Keratinocyte (primary cell): ENCODE measurements at regions not wholly inside any gene's neighbourhood (a gene's known extent, or its start where the extent isn't known, plus 50 kb on each side); places are given as distances from the start of the nearest gene placed in this dataset.

Experiments
- DNase-seq: peaks from one replicate; pipeline ENCODE4 v3.0.0-alpha.2; 2011; ENCODE audit warnings: low read depth, missing footprints, low spot score
- FAIRE-seq: peaks from 2 replicates; lab custom pipeline; 2011; peaks lifted over from hg19 to GRCh38; lab: Jason Lieb, UNC
- H2AFZ ChIP-seq: 2 replicates; pipeline ENCODE4 v1.6.0; 2012; ENCODE audit warnings: low read length, control low read depth, inconsistent platforms; ENCODE audit not compliant: control insufficient read depth
- H3K27ac ChIP-seq: 2 replicates; pipeline ENCODE4 v1.5.1; 2011; ENCODE audit warnings: low read length; ENCODE audit not compliant: control insufficient read depth, insufficient read depth
- H3K27me3 ChIP-seq: 3 replicates; pipeline ENCODE4 v1.6.0; 2011; ENCODE audit warnings: low read length; ENCODE audit not compliant: control insufficient read depth, insufficient read depth; ENCODE audit errors: extremely low read depth
- H3K36me3 ChIP-seq, 2 experiments: 2 replicates in 1 of 2; 3 replicates in 1 of 2; pipeline ENCODE4 v1.5.1; 2011; ENCODE audit warnings: low read length in 2 of 2, mild to moderate bottlenecking in 1 of 2; ENCODE audit not compliant: control insufficient read depth in 2 of 2, insufficient read depth in 2 of 2; ENCODE audit errors: extremely low read depth in 1 of 2
- H3K4me1 ChIP-seq: 3 replicates; pipeline ENCODE4 v1.5.1; 2011; ENCODE audit warnings: low read length; ENCODE audit not compliant: control insufficient read depth, insufficient read depth; ENCODE audit errors: extremely low read depth
- H3K4me2 ChIP-seq: 3 replicates; pipeline ENCODE4 v1.6.0; 2011; ENCODE audit warnings: low read depth, low read length; ENCODE audit not compliant: control insufficient read depth, insufficient read depth; ENCODE audit errors: extremely low read depth
- H3K4me3 ChIP-seq, 3 experiments: fragments of 200-600 bp in 1 of 3; sonication (generic) in 1 of 3; 2 replicates in 2 of 3; 3 replicates in 1 of 3; pipeline ENCODE4 v1.5.1; 2011 to 2016; ENCODE audit warnings: low read length in 3 of 3, mild to moderate bottlenecking in 3 of 3, control low read depth in 2 of 3, inconsistent platforms in 1 of 3, low read depth in 1 of 3, mixed read lengths in 1 of 3, mixed run types in 1 of 3, moderate library complexity in 1 of 3; ENCODE audit not compliant: control insufficient read depth in 2 of 3, insufficient read depth in 2 of 3; ENCODE audit errors: extremely low read depth in 1 of 3
- H3K79me2 ChIP-seq: 2 replicates; pipeline ENCODE4 v1.6.0; 2012; ENCODE audit warnings: low read length; ENCODE audit not compliant: control insufficient read depth, insufficient read depth
- H3K9ac ChIP-seq: 3 replicates; pipeline ENCODE4 v1.6.0; 2011; ENCODE audit warnings: low read length; ENCODE audit not compliant: control insufficient read depth, insufficient read depth; ENCODE audit errors: extremely low read depth
- H3K9me1 ChIP-seq: 3 replicates; pipeline ENCODE4 v1.6.0; 2011; ENCODE audit warnings: low read length; ENCODE audit not compliant: control insufficient read depth, insufficient read depth; ENCODE audit errors: extremely low read depth
- H3K9me3 ChIP-seq: 2 replicates; pipeline ENCODE4 v1.5.1; 2012; ENCODE audit warnings: low read depth, low read length; ENCODE audit not compliant: control insufficient read depth
- H4K20me1 ChIP-seq: 3 replicates; pipeline ENCODE4 v1.6.0; 2011; ENCODE audit warnings: low read length; ENCODE audit not compliant: control insufficient read depth, insufficient read depth; ENCODE audit errors: extremely low read depth
- EZH2 ChIP-seq: IDR thresholded peaks from one replicate; pipeline ENCODE4 v1.6.1; 2012; ENCODE audit warnings: inconsistent platforms, mild to moderate bottlenecking, low read length, moderate library complexity
- dilution Hi-C: fragments of 300-500 bp; cut with MboI; formaldehyde crosslinking; loops from one replicate; pipeline ENCODE4 v1.7.0; 2020; ENCODE audit warnings: low sequenced_read_pairs; ENCODE audit not compliant: extremely low pct_ligation_motif_present
- TF ChIP-seq, protein P1 (sequence below), 3 experiments: IDR thresholded peaks in 1 of 3; conservative IDR thresholded peaks in 1 of 3; optimal IDR thresholded peaks in 1 of 3; 2 replicates in 2 of 3; 3 replicates in 1 of 3; pipeline versions ENCODE3 to v1.5.1; 2011; ENCODE audit warnings: low read length in 3 of 3, mild to moderate bottlenecking in 3 of 3, moderate library complexity in 2 of 3, control low read depth in 1 of 3, inconsistent platforms in 1 of 3; ENCODE audit not compliant: insufficient read depth in 2 of 3; ENCODE audit errors: extremely low read depth in 1 of 3

DNA sequence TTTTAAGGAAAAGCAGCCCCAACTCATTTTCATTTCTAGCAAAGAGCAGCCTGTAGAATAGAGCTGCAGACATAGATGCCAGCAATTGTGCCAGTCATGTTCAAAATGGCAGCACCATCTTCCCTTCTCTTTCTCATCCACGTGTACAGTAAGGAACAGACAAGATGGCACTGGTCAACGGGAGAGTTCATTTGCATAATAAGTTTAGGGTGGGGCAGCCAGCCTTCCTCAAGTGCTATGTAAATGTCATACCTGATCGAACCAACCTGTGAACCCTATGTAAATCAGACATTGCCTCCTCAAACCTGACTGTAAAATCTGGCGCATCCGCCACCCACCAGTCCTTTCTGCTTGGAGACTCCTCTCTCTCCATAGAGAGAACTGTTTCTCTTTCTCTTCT, 150.0 kb upstream of the CDH13 start:
- H3K9me3 ChIP-seq, result no peaks in the 10 kb centered on the region
- H3K4me3 ChIP-seq, result no peak overlapping the region
- H3K4me2 ChIP-seq, result no peak overlapping the region
- no peak overlapping the region for H3K27ac ChIP-seq
- dilution Hi-C loops, result no loop called here
- H2AFZ ChIP-seq, result no peak overlapping the region
- no peak overlapping the region for H3K9ac ChIP-seq
- no peaks in the 10 kb centered on the region for H4K20me1 ChIP-seq
- H3K4me1 ChIP-seq, result no peaks in the 10 kb centered on the region
- peaks cover 20% of the 10 kb centered on the region for H3K27me3 ChIP-seq
- TF ChIP-seq EZH2, result no peak
- TF ChIP-seq, protein P1, sequence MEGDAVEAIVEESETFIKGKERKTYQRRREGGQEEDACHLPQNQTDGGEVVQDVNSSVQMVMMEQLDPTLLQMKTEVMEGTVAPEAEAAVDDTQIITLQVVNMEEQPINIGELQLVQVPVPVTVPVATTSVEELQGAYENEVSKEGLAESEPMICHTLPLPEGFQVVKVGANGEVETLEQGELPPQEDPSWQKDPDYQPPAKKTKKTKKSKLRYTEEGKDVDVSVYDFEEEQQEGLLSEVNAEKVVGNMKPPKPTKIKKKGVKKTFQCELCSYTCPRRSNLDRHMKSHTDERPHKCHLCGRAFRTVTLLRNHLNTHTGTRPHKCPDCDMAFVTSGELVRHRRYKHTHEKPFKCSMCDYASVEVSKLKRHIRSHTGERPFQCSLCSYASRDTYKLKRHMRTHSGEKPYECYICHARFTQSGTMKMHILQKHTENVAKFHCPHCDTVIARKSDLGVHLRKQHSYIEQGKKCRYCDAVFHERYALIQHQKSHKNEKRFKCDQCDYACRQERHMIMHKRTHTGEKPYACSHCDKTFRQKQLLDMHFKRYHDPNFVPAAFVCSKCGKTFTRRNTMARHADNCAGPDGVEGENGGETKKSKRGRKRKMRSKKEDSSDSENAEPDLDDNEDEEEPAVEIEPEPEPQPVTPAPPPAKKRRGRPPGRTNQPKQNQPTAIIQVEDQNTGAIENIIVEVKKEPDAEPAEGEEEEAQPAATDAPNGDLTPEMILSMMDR (optimal IDR thresholded peaks at IDR 0.05 in 1 of 3, IDR thresholded peaks at IDR 0.05 in 1 of 3, conservative IDR thresholded peaks at IDR 0.05 in 1 of 3; ENCODE audit: extremely low read depth in 1 of 3, insufficient read depth in 2 of 3, low read length in 3 of 3), result no peak
- H3K9me1 ChIP-seq, result no peaks in the 10 kb centered on the region
- DNase-seq (no peak), FAIRE-seq (no peak)
- no peaks in the 10 kb centered on the region for H3K36me3 ChIP-seq
- no peaks in the 10 kb centered on the region for H3K79me2 ChIP-seq

- DNase-seq, result no peak
- H3K79me2 ChIP-seq, result no peaks in the 10 kb centered on the region
- dilution Hi-C loops, result no loop called here
- H3K4me2 ChIP-seq, result no peak overlapping the region
- no peak overlapping the region for H3K9ac ChIP-seq
- no peak overlapping the region for H3K27ac ChIP-seq
- no peaks in the 10 kb centered on the region for H3K9me3 ChIP-seq
- H3K36me3 ChIP-seq, result no peaks in the 10 kb centered on the region
- H3K27me3 ChIP-seq, result peaks cover 13% of the 10 kb centered on the region
- H3K4me3 ChIP-seq, result no peak overlapping the region
- H4K20me1 ChIP-seq, result no peaks in the 10 kb centered on the region
- H3K4me1 ChIP-seq, result no peaks in the 10 kb centered on the region
- FAIRE-seq, result no peak
- H2AFZ ChIP-seq, result no peak overlapping the region
- no peaks in the 10 kb centered on the region for H3K9me1 ChIP-seq
- TF ChIP-seq, protein P1 (optimal IDR thresholded peaks at IDR 0.05 in 1 of 3, IDR thresholded peaks at IDR 0.05 in 1 of 3, conservative IDR thresholded peaks at IDR 0.05 in 1 of 3; ENCODE audit: extremely low read depth in 1 of 3, insufficient read depth in 2 of 3, low read length in 3 of 3), result no peak
- TF ChIP-seq EZH2, result no peak
Measured at GRCh38 chr16:82470620-82471152, 156.1 kb upstream of the CDH13 start.
